ENCODE measurements at regions not wholly inside any gene's neighbourhood (a gene's known extent, or its start where the extent isn't known, plus 50 kb on each side); places are given as distances from the start of the nearest gene placed in this dataset.

- TF ChIP-seq MEF2A (IDR thresholded peaks at IDR 0.05; ENCODE audit: insufficient read depth, low read depth, low read length), result no peak
These were observed 971.8 kb upstream of the AGA start (continued) for GRCh38 chr4:178414042-178414441.

- no peak for ATAC-seq
- no TSS peak for BruUV-seq (replicated peaks)
- in situ Hi-C loops (cut with MboI) (no loop called here), intact Hi-C loops (cut with micrococcal nuclease; ENCODE audit: unreplicated experiment) (no loop called here)
- Histone ChIP-seq H3K4me2 (ENCODE audit: control insufficient read depth, insufficient read depth) (no peak overlapping the region), H4K20me1 (ENCODE audit: control insufficient read depth, insufficient read depth) (no peaks in the 10 kb centered on the region), H3K79me2 (ENCODE audit: control insufficient read depth, insufficient read depth, low read length) (no peaks in the 10 kb centered on the region), H3K9ac (ENCODE audit: control insufficient read depth, insufficient read depth, low read length) (no peak overlapping the region), H3K4me1 (ENCODE audit: control insufficient read depth, insufficient read depth, low read length) (no peaks in the 10 kb centered on the region), H3K36me3 (ENCODE audit: control insufficient read depth in 2 of 2, insufficient read depth in 2 of 2, low read length in 1 of 2) (no peaks in the 10 kb centered on the region), H3K27me3 (replicated peaks in 1 of 2; ENCODE audit: control insufficient read depth in 2 of 2, insufficient read depth in 2 of 2, low read length in 1 of 2) (no peaks in the 10 kb centered on the region), H2AFZ (ENCODE audit: control insufficient read depth, low read depth, low read length) (no peak overlapping the region), H3K4me3 (no peak overlapping the region), H3K9me3 (replicated peaks; ENCODE audit: control insufficient read depth, insufficient read depth, low read length) (no peaks in the 10 kb centered on the region), H3K27ac (ENCODE audit: control insufficient read depth, insufficient read depth) (no peak overlapping the region)
- ChIA-PET CTCF (interaction anchor here (0.7 kb wide), 1 partner anchor 999 kb away, joined by 3 read pairs; no protein-coding TSS in a partner anchor), RAD21 (ENCODE audit: unreplicated experiment) (no interaction called here), SMC1A (ENCODE audit: uncharacterized antibody, unreplicated experiment) (no interaction called here), POLR2A (no interaction called here)
- no peak for DNase-seq (ENCODE audit: low read depth, low spot score)
- FAIRE-seq, result no peak
- 51% methylated on average over 17 of the region's 18 CpGs for WGBS (ENCODE audit: insufficient coverage, insufficient replicate concordance, low lambda C conversion rate, missing lambda C conversion rate)
- no peak for TF ChIP-seq PRDM15 (CRISPR knock-in tag; IDR thresholded peaks at IDR 0.05)
- no peak for TF ChIP-seq CEBPB (IDR thresholded peaks at IDR 0.05; ENCODE audit: borderline replicate concordance in 1 of 2, low read depth in 2 of 2, low read length in 2 of 2)
- TF ChIP-seq TCF3 (IDR thresholded peaks at IDR 0.05; ENCODE audit: borderline replicate concordance, insufficient read depth, low read depth, low read length), result no peak
- no peak for TF ChIP-seq ZNF217 (IDR thresholded peaks at IDR 0.05)
- TF ChIP-seq STAT1 (conservative IDR thresholded peaks at IDR 0.05), result no peak
- no peak for TF ChIP-seq IRF3 (IDR thresholded peaks at IDR 0.05)
- no peak for TF ChIP-seq NRF1 (conservative IDR thresholded peaks at IDR 0.05; ENCODE audit: low read depth, low read length)
- TF ChIP-seq ATF3 (IDR thresholded peaks at IDR 0.05; ENCODE audit: borderline replicate concordance, extremely low read depth, low read depth, low read length), result no peak
- no peak for TF ChIP-seq MTA3 (IDR thresholded peaks at IDR 0.05; ENCODE audit: borderline replicate concordance, low read length)
- no peak for TF ChIP-seq CBX5 (IDR thresholded peaks at IDR 0.05; ENCODE audit: low read depth)
- TF ChIP-seq HDAC2 (IDR thresholded peaks at IDR 0.05), result no peak
- no peak for TF ChIP-seq ASH2L (IDR thresholded peaks at IDR 0.05; ENCODE audit: borderline replicate concordance, low read depth)
- no peak for TF ChIP-seq CTCF (IDR thresholded peaks at IDR 0.05 in 2 of 3, conservative IDR thresholded peaks at IDR 0.05 in 1 of 3; ENCODE audit: control insufficient read depth in 2 of 3, extremely low read depth in 1 of 3, insufficient read depth in 1 of 3, low read depth in 3 of 3, low read length in 3 of 3)
These were observed 972.7 kb upstream of the AGA start for GRCh38 chr4:178414881-178415446.

Measured in GM12878 (cell line).